Amniotic epithelial cell (primary cell): ENCODE measurements at regions not wholly inside any gene's neighbourhood (a gene's known extent, or its start where the extent isn't known, plus 50 kb on each side); places are given as distances from the start of the nearest gene placed in this dataset.

Experiments
- DNase-seq: peaks from one replicate; pipeline ENCODE4 v3.0.0-alpha.2; 2010; ENCODE audit warnings: low read depth

- no peak for DNase-seq
These were observed 282.1 kb upstream of the ATP10B start for GRCh38 chr5:161134083-161134482.

- no peak for DNase-seq
These were observed 263.9 kb upstream of the ATP10B start for GRCh38 chr5:161115941-161116340.

GRCh38 chr5:161112371-161112770 is 260.4 kb upstream of the ATP10B start:
- no peak for DNase-seq

GRCh38 chr5:161105525-161105924 is 253.5 kb upstream of the ATP10B start:
- DNase-seq, result peak; percentile 37

GRCh38 chr5:161098516-161098915 is 246.5 kb upstream of the ATP10B start:
- no peak for DNase-seq

- no peak for DNase-seq
These were observed 244.6 kb upstream of the ATP10B start for GRCh38 chr5:161096581-161096980.

- no peak for DNase-seq
These were observed 243.9 kb upstream of the ATP10B start for GRCh38 chr5:161095953-161096352.

- DNase-seq, result peak; percentile 17
These were observed 242.4 kb upstream of the ATP10B start for GRCh38 chr5:161094411-161094810.

GRCh38 chr5:161093100-161093499 is 241.1 kb upstream of the ATP10B start:
- DNase-seq, result no peak

- no peak for DNase-seq
These were observed 237.6 kb upstream of the ATP10B start for GRCh38 chr5:161089569-161089968.

GRCh38 chr5:161086461-161086860 is 234.4 kb upstream of the ATP10B start:
- peak; percentile 17 for DNase-seq

- no peak for DNase-seq
These were observed 233.0 kb upstream of the ATP10B start for GRCh38 chr5:161085056-161085455.

GRCh38 chr5:161084115-161084514 is 232.1 kb upstream of the ATP10B start:
- no peak for DNase-seq

GRCh38 chr5:161078793-161079192 is 226.8 kb upstream of the ATP10B start:
- DNase-seq, result no peak

GRCh38 chr5:161077936-161078545 is 226.0 kb upstream of the ATP10B start:
- DNase-seq, result no peak

- DNase-seq, result no peak
These were observed 225.5 kb upstream of the ATP10B start for GRCh38 chr5:161077496-161077895.

GRCh38 chr5:161064781-161065180 is 212.8 kb upstream of the ATP10B start:
- no peak for DNase-seq

- DNase-seq, result no peak
These were observed 212.3 kb upstream of the ATP10B start for GRCh38 chr5:161064297-161064696.

- no peak for DNase-seq
These were observed 206.8 kb upstream of the ATP10B start for GRCh38 chr5:161058781-161059180.

- DNase-seq, result no peak
These were observed 200.0 kb upstream of the ATP10B start for GRCh38 chr5:161051920-161052500.

GRCh38 chr5:161047024-161047423 is 195.0 kb upstream of the ATP10B start:
- DNase-seq, result no peak

GRCh38 chr5:161042862-161043261 is 190.9 kb upstream of the ATP10B start:
- DNase-seq, result no peak

- no peak for DNase-seq
These were observed 190.4 kb upstream of the ATP10B start for GRCh38 chr5:161042443-161042842.

- DNase-seq, result no peak
These were observed 188.8 kb upstream of the ATP10B start for GRCh38 chr5:161040818-161041217.
